Glutamatergic neuron (in vitro differentiated cells): ENCODE measurements at regions not wholly inside any gene's neighbourhood (a gene's known extent, or its start where the extent isn't known, plus 50 kb on each side); places are given as distances from the start of the nearest gene placed in this dataset.

Source experiments
- DNase-seq: peaks from one replicate; pipeline ENCODE4 v3.0.0; 2022
- H3K27ac Mint-ChIP-seq: one replicate; pipeline ENCODE4 v1.8.0; 2020; ENCODE audit warnings: mild to moderate bottlenecking, mixed read lengths, inconsistent platforms; ENCODE audit not compliant: unreplicated experiment
- H3K27me3 Mint-ChIP-seq: one replicate; pipeline ENCODE4 v1.8.0; 2020; ENCODE audit warnings: mild to moderate bottlenecking, moderate library complexity, mixed read lengths, inconsistent platforms; ENCODE audit not compliant: unreplicated experiment
- H3K36me3 Mint-ChIP-seq: one replicate; pipeline ENCODE4 v1.8.0; 2020; ENCODE audit warnings: mild to moderate bottlenecking, mixed read lengths, inconsistent platforms; ENCODE audit not compliant: unreplicated experiment
- H3K4me1 Mint-ChIP-seq: one replicate; pipeline ENCODE4 v1.8.0; 2020; ENCODE audit warnings: mild to moderate bottlenecking, low read depth, mixed read lengths, inconsistent platforms; ENCODE audit not compliant: unreplicated experiment
- H3K4me3 Mint-ChIP-seq: one replicate; pipeline ENCODE4 v1.8.0; 2020; ENCODE audit warnings: mild to moderate bottlenecking, mixed read lengths, inconsistent platforms; ENCODE audit not compliant: unreplicated experiment
- H3K9me3 Mint-ChIP-seq: one replicate; pipeline ENCODE4 v1.8.0; 2020; ENCODE audit warnings: mild to moderate bottlenecking, moderate library complexity, mixed read lengths, inconsistent platforms; ENCODE audit not compliant: unreplicated experiment
- CTCF ChIP-seq: fragments of 200-600 bp; sonication (generic); IDR thresholded peaks from one replicate; pipeline ENCODE4 v1.5.0; 2021; ENCODE audit not compliant: partially characterized antibody, unreplicated experiment

GRCh38 chr22:48373626-48374173, 1454.0 kb downstream of the BRD1 start:
- peaks cover 8% of the 10 kb centered on the region for H3K4me1 Mint-ChIP-seq
- no peak overlapping the region for H3K4me3 Mint-ChIP-seq
- no peak overlapping the region for H3K27ac Mint-ChIP-seq
- peaks cover 2% of the 10 kb centered on the region for H3K27me3 Mint-ChIP-seq
- peaks cover 20% of the 10 kb centered on the region for H3K9me3 Mint-ChIP-seq
- TF ChIP-seq CTCF = no peak
- peaks cover 4% of the 10 kb centered on the region for H3K36me3 Mint-ChIP-seq
- no peak for DNase-seq

GRCh38 chr22:48372390-48372789, 1455.3 kb downstream of the BRD1 start:
- TF ChIP-seq CTCF = no peak
- H3K9me3 Mint-ChIP-seq = peaks cover 19% of the 10 kb centered on the region
- H3K4me3 Mint-ChIP-seq = no peak overlapping the region
- no peak for DNase-seq
- H3K27ac Mint-ChIP-seq = no peak overlapping the region
- H3K27me3 Mint-ChIP-seq = peaks cover 2% of the 10 kb centered on the region
- H3K36me3 Mint-ChIP-seq = peaks cover 4% of the 10 kb centered on the region
- H3K4me1 Mint-ChIP-seq = peaks cover 8% of the 10 kb centered on the region

GRCh38 chr22:48371391-48371790, 1456.3 kb downstream of the BRD1 start:
- Mint-ChIP-seq H3K27me3 (peaks cover 2% of the 10 kb centered on the region), H3K36me3 (peaks cover 4% of the 10 kb centered on the region), H3K9me3 (peaks cover 15% of the 10 kb centered on the region), H3K4me3 (no peak overlapping the region), H3K4me1 (peaks cover 5% of the 10 kb centered on the region), H3K27ac (no peak overlapping the region)
- no peak for TF ChIP-seq CTCF
- no peak for DNase-seq

- peaks cover 4% of the 10 kb centered on the region for H3K36me3 Mint-ChIP-seq
- no peak for TF ChIP-seq CTCF
- peaks cover 5% of the 10 kb centered on the region for H3K4me1 Mint-ChIP-seq
- no peak overlapping the region for H3K27ac Mint-ChIP-seq
- peaks cover 15% of the 10 kb centered on the region for H3K9me3 Mint-ChIP-seq
- H3K27me3 Mint-ChIP-seq = peaks cover 2% of the 10 kb centered on the region
- no peak for DNase-seq
- H3K4me3 Mint-ChIP-seq = no peak overlapping the region
Observed at GRCh38 chr22:48370508-48371325, 1457.0 kb downstream of the BRD1 start.
